ENCODE measurements at regions not wholly inside any gene's neighbourhood (a gene's known extent, or its start where the extent isn't known, plus 50 kb on each side); places are given as distances from the start of the nearest gene placed in this dataset.

- peak; percentile 38 to 52 (median 50) for DNase-seq
- peak overlapping the region; percentile 62 to 92 (median 82) for H3K27ac Mint-ChIP-seq
- no peaks in the 10 kb centered on the region for H4K20me1 ChIP-seq (ENCODE audit: insufficient read depth, low read length)
- peak overlapping the region in 1 of 2 donors; percentile 7 for H3K4me3 Mint-ChIP-seq
- H3K4me2 ChIP-seq (replicated peaks; ENCODE audit: extremely low read depth, low read length, poor library complexity, severe bottlenecking), result peak overlapping the region; percentile 17
- peak overlapping the region in 1 of 2 donors; percentile 65 for H3K27ac ChIP-seq (ENCODE audit: low read depth in 1 of 2, low read length in 2 of 2)
- no peaks in the 10 kb centered on the region for H3K27me3 Mint-ChIP-seq (ENCODE audit: low read depth in 3 of 3)
- no peaks in the 10 kb centered on the region for H3K9me3 ChIP-seq (replicated peaks in 1 of 2; ENCODE audit: control insufficient read depth in 1 of 2, insufficient read depth in 1 of 2, low read length in 2 of 2)
- H3K79me2 ChIP-seq (ENCODE audit: insufficient read depth, low read length), result no peaks in the 10 kb centered on the region
- peaks cover 59 to 67% of the 10 kb centered on the region in 2 donors for H3K4me1 ChIP-seq (ENCODE audit: control insufficient read depth in 1 of 2, insufficient read depth in 2 of 2, low read length in 2 of 2)
- no peaks in the 10 kb centered on the region for H3K36me3 Mint-ChIP-seq
- peaks cover 0 to 5% (median 2%) of the 10 kb centered on the region in 7 donors for H3K9me3 Mint-ChIP-seq
- H3K4me3 ChIP-seq (replicated peaks in 1 of 3; ENCODE audit: low read depth in 2 of 3, low read length in 3 of 3), result peak overlapping the region in 1 of 3 experiments; percentile 24
- H3K9ac ChIP-seq (ENCODE audit: insufficient read depth, low read length, poor library complexity, severe bottlenecking), result no peak overlapping the region
- H3K27me3 ChIP-seq (ENCODE audit: control insufficient read depth in 2 of 2, insufficient read depth in 2 of 2, low read length in 2 of 2), result no peaks in the 10 kb centered on the region
- TF ChIP-seq, protein P1, sequence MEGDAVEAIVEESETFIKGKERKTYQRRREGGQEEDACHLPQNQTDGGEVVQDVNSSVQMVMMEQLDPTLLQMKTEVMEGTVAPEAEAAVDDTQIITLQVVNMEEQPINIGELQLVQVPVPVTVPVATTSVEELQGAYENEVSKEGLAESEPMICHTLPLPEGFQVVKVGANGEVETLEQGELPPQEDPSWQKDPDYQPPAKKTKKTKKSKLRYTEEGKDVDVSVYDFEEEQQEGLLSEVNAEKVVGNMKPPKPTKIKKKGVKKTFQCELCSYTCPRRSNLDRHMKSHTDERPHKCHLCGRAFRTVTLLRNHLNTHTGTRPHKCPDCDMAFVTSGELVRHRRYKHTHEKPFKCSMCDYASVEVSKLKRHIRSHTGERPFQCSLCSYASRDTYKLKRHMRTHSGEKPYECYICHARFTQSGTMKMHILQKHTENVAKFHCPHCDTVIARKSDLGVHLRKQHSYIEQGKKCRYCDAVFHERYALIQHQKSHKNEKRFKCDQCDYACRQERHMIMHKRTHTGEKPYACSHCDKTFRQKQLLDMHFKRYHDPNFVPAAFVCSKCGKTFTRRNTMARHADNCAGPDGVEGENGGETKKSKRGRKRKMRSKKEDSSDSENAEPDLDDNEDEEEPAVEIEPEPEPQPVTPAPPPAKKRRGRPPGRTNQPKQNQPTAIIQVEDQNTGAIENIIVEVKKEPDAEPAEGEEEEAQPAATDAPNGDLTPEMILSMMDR (IDR thresholded peaks at IDR 0.05), result no peak
- peaks cover 61% of the 10 kb centered on the region for H3K4me1 Mint-ChIP-seq
- H2AFZ ChIP-seq (ENCODE audit: insufficient read depth, low read depth, low read length, poor library complexity, severe bottlenecking), result no peak overlapping the region
- no peaks in the 10 kb centered on the region for H3K36me3 ChIP-seq (replicated peaks in 1 of 2; ENCODE audit: control insufficient read depth in 1 of 2, insufficient read depth in 2 of 2, low read length in 2 of 2)
- intact Hi-C loops (cut with micrococcal nuclease), result no loop called here
Observed at GRCh38 chr4:143023239-143023918, 161.3 kb upstream of the USP38 start.

GRCh38 chr4:143025081-143025704 lies 159.5 kb upstream of the USP38 start:
- Histone ChIP-seq H3K27me3 (ENCODE audit: control insufficient read depth in 2 of 2, insufficient read depth in 2 of 2, low read length in 2 of 2) (no peaks in the 10 kb centered on the region), H3K4me1 (ENCODE audit: control insufficient read depth in 1 of 2, insufficient read depth in 2 of 2, low read length in 2 of 2) (peaks cover 58 to 65% of the 10 kb centered on the region in 2 donors), H3K4me2 (replicated peaks; ENCODE audit: extremely low read depth, low read length, poor library complexity, severe bottlenecking) (peak overlapping the region; percentile 28), H3K79me2 (ENCODE audit: insufficient read depth, low read length) (no peaks in the 10 kb centered on the region), H3K36me3 (replicated peaks in 1 of 2; ENCODE audit: control insufficient read depth in 1 of 2, insufficient read depth in 2 of 2, low read length in 2 of 2) (no peaks in the 10 kb centered on the region), H3K4me3 (replicated peaks in 1 of 3; ENCODE audit: low read depth in 2 of 3, low read length in 3 of 3) (peak overlapping the region in 1 of 3 experiments; percentile 32), H2AFZ (ENCODE audit: insufficient read depth, low read depth, low read length, poor library complexity, severe bottlenecking) (no peak overlapping the region), H3K27ac (ENCODE audit: low read depth in 1 of 2, low read length in 2 of 2) (peak overlapping the region in 1 of 2 donors; percentile 42), H3K9me3 (replicated peaks in 1 of 2; ENCODE audit: control insufficient read depth in 1 of 2, insufficient read depth in 1 of 2, low read length in 2 of 2) (no peaks in the 10 kb centered on the region), H3K9ac (ENCODE audit: insufficient read depth, low read length, poor library complexity, severe bottlenecking) (no peak overlapping the region), H4K20me1 (ENCODE audit: insufficient read depth, low read length) (no peaks in the 10 kb centered on the region)
- peak; percentile 34 to 47 (median 42) for DNase-seq
- no peaks in the 10 kb centered on the region for H3K36me3 Mint-ChIP-seq
- TF ChIP-seq, protein P1 (IDR thresholded peaks at IDR 0.05), result peak; percentile 55
- 64% methylated on average over 2 of the region's 3 CpGs for WGBS (ENCODE audit: insufficient coverage)
- H3K27ac Mint-ChIP-seq, result peak overlapping the region in 5 of 7 donors; percentile 19 to 87 (median 55)
- peaks cover 4 to 14% (median 11%) of the 10 kb centered on the region in 7 donors for H3K9me3 Mint-ChIP-seq
- no peaks in the 10 kb centered on the region for H3K27me3 Mint-ChIP-seq (ENCODE audit: low read depth in 3 of 3)
- intact Hi-C loops (cut with micrococcal nuclease), result no loop called here
- peaks cover 56% of the 10 kb centered on the region for H3K4me1 Mint-ChIP-seq
- H3K4me3 Mint-ChIP-seq, result peak overlapping the region in 1 of 2 donors; percentile 39
